Heart right ventricle (tissue), 16 donors: ENCODE measurements at regions not wholly inside any gene's neighbourhood (a gene's known extent, or its start where the extent isn't known, plus 50 kb on each side); places are given as distances from the start of the nearest gene placed in this dataset.

Experiments
- ATAC-seq, 8 donors: fragments of 200-7000 bp; cut with Tn5 transposase; one replicate each; pipeline ENCODE4 v1.9.1; 2020; ENCODE audit warnings: mild to moderate bottlenecking in 8 of 8, moderate library complexity in 8 of 8, moderate number of reproducible peaks in 1 of 8
- DNase-seq, 2 donors: peaks; one replicate each; pipeline ENCODE4 v3.0.0-alpha.2; 2020
- H3K27ac ChIP-seq, 10 donors: fragments of 200-600 bp; sonication (generic) in 2 of 10; one replicate each; pipeline versions ENCODE4 v1.5.0 to v1.8.0; 2020 to 2022; ENCODE audit warnings: mild to moderate bottlenecking in 3 of 10
- H3K27me3 ChIP-seq, 7 donors: fragments of 200-600 bp; one replicate each; pipeline ENCODE4 v1.8.0; 2021 to 2022; ENCODE audit warnings: mild to moderate bottlenecking in 2 of 7
- H3K36me3 ChIP-seq, 9 donors: fragments of 200-600 bp; sonication (generic) in 1 of 9; one replicate each; pipeline versions ENCODE4 v1.5.0 to v1.8.0; 2020 to 2022; ENCODE audit warnings: mild to moderate bottlenecking in 2 of 9
- H3K4me1 ChIP-seq, 9 donors: fragments of 200-600 bp; sonication (generic) in 1 of 9; one replicate each; pipeline versions ENCODE4 v1.5.0 to v1.8.0; 2020 to 2022; ENCODE audit warnings: mild to moderate bottlenecking in 4 of 9
- H3K4me3 ChIP-seq, 10 donors: fragments of 200-600 bp; sonication (generic) in 2 of 10; one replicate each; pipeline versions ENCODE4 v1.5.0 to v1.8.0; 2020 to 2022; ENCODE audit warnings: mild to moderate bottlenecking in 7 of 10, moderate library complexity in 2 of 10
- H3K9me3 ChIP-seq, 11 donors: fragments of 200-600 bp in 10 of 11; sonication (generic) in 2 of 11; one replicate each; pipeline versions ENCODE4 v1.5.0 to v1.8.0; 2013 to 2022; ENCODE audit warnings: mild to moderate bottlenecking in 2 of 11, control low read depth in 1 of 11, moderate library complexity in 1 of 11
- WGBS, 2 donors: extraction: QIAGEN DNeasy Blood & Tissue Kit; methylation state at CpG; one replicate each; pipeline ENCODE4 v1.1.7; 2013; ENCODE audit warnings: inconsistent platforms in 1 of 2; 5-methylcytosine and 5-hydroxymethylcytosine counted together
- intact Hi-C, 10 donors: fragments of 100-400 bp; cut with DNase I; formaldehyde crosslinking; loops; one replicate each; pipeline versions ENCODE4 v1.11.1 to v1.14.2; 2022
- TF ChIP-seq, protein P1 (sequence below), 9 donors: fragments of 200-600 bp; sonication (generic) in 2 of 9; IDR thresholded peaks; one replicate each; pipeline versions ENCODE4 v1.5.0 to v1.8.0; 2021 to 2022; ENCODE audit warnings: antibody characterized with exemption in 9 of 9, mild to moderate bottlenecking in 5 of 9, moderate library complexity in 1 of 9
- donor health status: Arrhythmogenic right ventricular cardiomyopathy.
- donor health status: ischemic (EF 13 %, LVEDD 7.1; RV severe dilation, severe dysfunction).
- donor health status: healthy with polysubstance abuse.
- donor health status: DM: no; HTN: yes; CAD: no.
- donor health status: DM: no; HTN: no; CAD: no.
- donor health status: ischemic (EF 25% LVEDD 6.9; RV normal size, moderate dysfunction).
- donor health status: ischemic (EF 25% LVEDD 5.7; RV mildly dilated, moderate dysfunction).
- donor health status: healthy.
- donor health status: DM: yes; HTN: yes; CAD: no.
- donor health status: Ischemic cardiomyopathy.
- donor health status: ischemic (EF 35%, LVEDD 5.7; RV mildly dilated, moderate dysfunction).
- donor health status: nonischemic (EF 11% LVEDD 7.7; RV severe dilation, severe dysfunction).
- donor health status: DM: yes; HTN: yes; CAD: no.
- donor health status: PGD.
- donor health status: ischemic (EF 29% LVEDD 5.4; RV normal size, mild dysfunction).
- donor health status: nonischemic (EF 23%, LVEDD 6.1; RV moderate dilation, normal function).

DNA sequence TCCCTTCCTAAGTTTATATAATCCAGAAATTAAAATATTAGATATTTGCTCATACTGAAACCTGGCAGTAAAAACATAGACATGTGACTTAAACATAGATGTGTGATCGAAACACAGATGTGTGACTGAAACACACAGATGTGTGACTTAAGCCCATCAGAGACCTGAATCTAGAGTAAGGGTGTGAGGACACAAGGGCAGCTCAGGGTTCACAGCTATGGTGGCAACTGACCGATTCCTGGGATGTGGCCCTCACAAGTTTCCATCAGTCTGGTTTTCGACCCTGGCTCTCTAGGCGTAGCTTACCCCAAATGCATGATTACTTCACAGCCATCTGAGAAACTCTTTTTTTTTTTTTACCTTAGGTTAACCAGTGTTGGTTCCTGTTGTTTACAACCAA, 137.0 kb downstream of the NRN1 start:
- DNase-seq (no peak), ATAC-seq (no peak)
- TF ChIP-seq, protein P1, sequence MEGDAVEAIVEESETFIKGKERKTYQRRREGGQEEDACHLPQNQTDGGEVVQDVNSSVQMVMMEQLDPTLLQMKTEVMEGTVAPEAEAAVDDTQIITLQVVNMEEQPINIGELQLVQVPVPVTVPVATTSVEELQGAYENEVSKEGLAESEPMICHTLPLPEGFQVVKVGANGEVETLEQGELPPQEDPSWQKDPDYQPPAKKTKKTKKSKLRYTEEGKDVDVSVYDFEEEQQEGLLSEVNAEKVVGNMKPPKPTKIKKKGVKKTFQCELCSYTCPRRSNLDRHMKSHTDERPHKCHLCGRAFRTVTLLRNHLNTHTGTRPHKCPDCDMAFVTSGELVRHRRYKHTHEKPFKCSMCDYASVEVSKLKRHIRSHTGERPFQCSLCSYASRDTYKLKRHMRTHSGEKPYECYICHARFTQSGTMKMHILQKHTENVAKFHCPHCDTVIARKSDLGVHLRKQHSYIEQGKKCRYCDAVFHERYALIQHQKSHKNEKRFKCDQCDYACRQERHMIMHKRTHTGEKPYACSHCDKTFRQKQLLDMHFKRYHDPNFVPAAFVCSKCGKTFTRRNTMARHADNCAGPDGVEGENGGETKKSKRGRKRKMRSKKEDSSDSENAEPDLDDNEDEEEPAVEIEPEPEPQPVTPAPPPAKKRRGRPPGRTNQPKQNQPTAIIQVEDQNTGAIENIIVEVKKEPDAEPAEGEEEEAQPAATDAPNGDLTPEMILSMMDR (IDR thresholded peaks at IDR 0.05) = no peak
- no peaks in the 10 kb centered on the region for H3K27me3 ChIP-seq
- H3K27ac ChIP-seq = peak overlapping the region in 1 of 10 donors; percentile 44
- 91 to 95% methylated on average over 4 of the region's 4 CpGs for WGBS, 2 donors
- H3K4me3 ChIP-seq = no peak overlapping the region
- no peaks in the 10 kb centered on the region for H3K36me3 ChIP-seq
- peaks cover 0 to 15% (median 0%) of the 10 kb centered on the region in 9 donors for H3K4me1 ChIP-seq
- H3K9me3 ChIP-seq = peaks cover 0 to 41% (median 15%) of the 10 kb centered on the region in 11 donors
- intact Hi-C loops = no loop called here

DNA sequence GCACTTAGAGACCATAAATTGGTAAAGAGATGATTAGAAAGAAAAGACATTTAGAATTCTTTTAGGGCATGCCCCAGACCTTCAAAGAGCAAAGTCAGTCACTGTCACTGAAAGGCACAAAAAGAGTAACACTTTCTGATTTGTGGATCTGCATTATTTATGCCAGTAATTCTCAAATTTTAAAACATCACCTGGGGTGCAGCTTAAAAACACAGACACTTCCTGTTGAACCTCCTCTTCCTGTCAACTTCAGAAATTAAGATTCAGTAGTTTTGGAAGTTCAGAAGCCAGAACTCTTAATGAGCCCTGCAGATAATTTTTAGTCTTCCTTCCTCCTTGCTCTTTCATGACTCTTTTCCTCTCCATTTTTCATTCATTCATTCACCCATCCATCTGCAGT, 137.5 kb downstream of the NRN1 start:
- intact Hi-C loops = no loop called here
- TF ChIP-seq, protein P1 (IDR thresholded peaks at IDR 0.05) = no peak
- H3K4me1 ChIP-seq = peaks cover 0 to 15% (median 0%) of the 10 kb centered on the region in 9 donors
- ATAC-seq (no peak), DNase-seq (no peak)
- no peak overlapping the region for H3K4me3 ChIP-seq
- no peaks in the 10 kb centered on the region for H3K27me3 ChIP-seq
- H3K27ac ChIP-seq = peak overlapping the region in 1 of 10 donors; percentile 44
- no peaks in the 10 kb centered on the region for H3K36me3 ChIP-seq
- H3K9me3 ChIP-seq = peaks cover 0 to 41% (median 15%) of the 10 kb centered on the region in 11 donors

DNA sequence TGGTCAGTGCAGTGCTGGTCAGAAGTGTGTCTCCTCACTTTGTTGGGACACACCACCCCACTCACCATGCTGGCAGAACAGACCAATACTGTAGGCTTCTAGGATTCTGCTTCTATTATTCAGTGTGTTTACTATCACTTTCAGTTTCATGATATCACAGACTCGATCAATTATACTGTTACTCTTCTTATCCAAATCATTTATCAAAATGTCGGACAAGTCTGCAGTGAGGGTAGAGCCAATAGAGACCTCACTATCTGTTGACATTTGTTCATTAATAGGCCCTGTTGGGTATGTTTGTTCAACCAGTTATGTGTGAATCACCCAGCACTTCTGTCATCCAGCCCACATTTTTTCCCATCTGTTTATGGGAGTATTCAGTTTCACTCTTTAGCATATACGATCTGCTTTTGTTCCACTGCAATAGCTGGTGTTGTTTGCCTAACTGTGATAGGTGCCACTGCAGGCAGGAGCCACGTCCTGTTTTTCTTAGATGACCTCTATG, 140.1 kb downstream of the NRN1 start:
- H3K27ac ChIP-seq = peak overlapping the region in 6 of 10 donors; percentile 1 to 61 (median 26)
- H3K27me3 ChIP-seq = no peaks in the 10 kb centered on the region
- peaks cover 0 to 15% (median 0%) of the 10 kb centered on the region in 9 donors for H3K4me1 ChIP-seq
- intact Hi-C loops = no loop called here
- H3K9me3 ChIP-seq = peaks cover 0 to 33% (median 14%) of the 10 kb centered on the region in 11 donors
- 42 to 54% methylated on average over 4 of the region's 4 CpGs for WGBS, 2 donors
- TF ChIP-seq, protein P1 (IDR thresholded peaks at IDR 0.05) = no peak
- H3K36me3 ChIP-seq = no peaks in the 10 kb centered on the region
- peak overlapping the region in 6 of 10 donors; percentile 10 to 37 (median 22) for H3K4me3 ChIP-seq
- DNase-seq = no peak
- ATAC-seq = peak in 3 of 8 donors; percentile 31 to 52 (median 38)

DNA sequence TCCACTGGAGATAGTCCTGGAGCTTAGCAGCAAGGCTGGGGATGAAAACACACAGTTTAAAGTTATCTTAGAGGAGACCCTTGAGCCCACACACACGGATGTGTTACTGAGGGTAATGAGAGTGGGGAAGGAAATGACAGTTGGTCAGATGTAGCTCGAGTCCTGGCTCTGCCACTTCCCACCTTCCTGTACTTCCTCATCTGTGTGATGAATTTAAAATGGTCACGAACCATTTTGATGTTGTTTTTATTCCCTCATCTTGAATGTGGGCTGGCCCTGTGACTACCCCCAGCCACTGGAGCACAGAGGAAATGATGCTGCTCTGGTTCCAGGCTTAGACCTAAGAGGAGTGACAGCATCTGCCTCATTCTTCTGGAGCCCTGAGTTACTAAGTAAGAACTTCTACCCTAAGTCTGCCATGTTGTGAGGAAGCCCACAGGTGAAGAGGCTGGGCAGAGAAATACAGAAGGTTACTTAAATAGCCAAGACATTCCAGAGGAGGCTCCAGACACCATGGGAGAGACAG, 141.2 kb downstream of the NRN1 start:
- no peaks in the 10 kb centered on the region for H3K27me3 ChIP-seq
- H3K9me3 ChIP-seq = peaks cover 0 to 23% (median 4%) of the 10 kb centered on the region in 11 donors
- TF ChIP-seq, protein P1 (IDR thresholded peaks at IDR 0.05) = no peak
- H3K4me3 ChIP-seq = no peak overlapping the region
- DNase-seq = no peak
- no peaks in the 10 kb centered on the region for H3K36me3 ChIP-seq
- H3K4me1 ChIP-seq = peaks cover 0 to 15% (median 0%) of the 10 kb centered on the region in 9 donors
- H3K27ac ChIP-seq = peak overlapping the region in 1 of 10 donors; percentile 61
- no peak for ATAC-seq
- intact Hi-C loops = no loop called here
- 50 to 54% methylated on average over 3 of the region's 3 CpGs for WGBS, 2 donors
